ENCODE measurements at regions not wholly inside any gene's neighbourhood (a gene's known extent, or its start where the extent isn't known, plus 50 kb on each side); places are given as distances from the start of the nearest gene placed in this dataset.
A peak's percentile ranks its signal among the peaks of the same experiment; 100 is the strongest.

- Histone ChIP-seq H3K14ac (ENCODE audit: low read length) (no peak overlapping the region), H4K8ac (ENCODE audit: low read depth, low read length) (no peak overlapping the region), H3K23ac (ENCODE audit: low read depth, low read length, poor library complexity) (no peak overlapping the region), H3K4ac (ENCODE audit: low read length) (no peak overlapping the region), H2BK15ac (ENCODE audit: low read length) (no peak overlapping the region), H3K27ac (replicated peaks; ENCODE audit: low read length) (no peak overlapping the region), H4K91ac (ENCODE audit: low read depth, low read length, poor library complexity) (no peak overlapping the region), H3K4me2 (ENCODE audit: insufficient read depth, low read length, poor library complexity, severe bottlenecking) (no peak overlapping the region), H3K18ac (ENCODE audit: low read length) (no peak overlapping the region), H3K4me1 (ENCODE audit: control insufficient read depth in 2 of 2, insufficient read depth in 1 of 2, low read depth in 1 of 2, low read length in 2 of 2) (no peaks in the 10 kb centered on the region), H2BK5ac (ENCODE audit: low read length) (no peak overlapping the region), H2BK12ac (ENCODE audit: low read length) (no peak overlapping the region), H3K36me3 (replicated peaks in 1 of 2; ENCODE audit: control insufficient read depth in 2 of 2, insufficient read depth in 2 of 2, low read length in 2 of 2) (no peaks in the 10 kb centered on the region), H3K9me3 (replicated peaks in 1 of 2; ENCODE audit: control insufficient read depth in 2 of 2, insufficient read depth in 1 of 2, low read depth in 1 of 2, low read length in 2 of 2) (no peaks in the 10 kb centered on the region), H3K27me3 (ENCODE audit: control insufficient read depth in 3 of 3, insufficient read depth in 3 of 3, low read depth in 1 of 3, low read length in 3 of 3) (no peaks in the 10 kb centered on the region), H2AFZ (ENCODE audit: low read length) (no peak overlapping the region), H3K9ac (ENCODE audit: low read depth, low read length, poor library complexity) (no peak overlapping the region), H3K4me3 (ENCODE audit: low read length in 2 of 2) (no peak overlapping the region), H2AK5ac (ENCODE audit: low read depth, low read length) (no peak overlapping the region), H2BK120ac (ENCODE audit: low read depth, low read length) (no peak overlapping the region), H3K79me1 (ENCODE audit: low read depth, low read length) (no peaks in the 10 kb centered on the region)
- DNase-seq (ENCODE audit: low spot score) = no peak
- no CpG with 5 or more reads among the region's 5 CpGs for WGBS, 2 donors (ENCODE audit: extremely low coverage in 2 of 2, insufficient read length in 2 of 2, insufficient replicate concordance in 1 of 2)
Observed at GRCh38 chr2:162929571-162929970, 91.0 kb upstream of the KCNH7 start.

- no peak overlapping the region for H2BK5ac ChIP-seq (ENCODE audit: low read length)
- no peak overlapping the region for H3K4ac ChIP-seq (ENCODE audit: low read length)
Observed at GRCh38 chr2:162928356-162928755, 89.8 kb upstream of the KCNH7 start.

GRCh38 chr2:162926907-162927306 is 88.3 kb upstream of the KCNH7 start:
- no CpG with 5 or more reads among the region's 2 CpGs for WGBS, 2 donors (ENCODE audit: extremely low coverage in 2 of 2, insufficient read length in 2 of 2, insufficient replicate concordance in 1 of 2)
- no peak overlapping the region for H4K91ac ChIP-seq (ENCODE audit: low read depth, low read length, poor library complexity)
- no peaks in the 10 kb centered on the region for H3K4me1 ChIP-seq (ENCODE audit: control insufficient read depth in 2 of 2, insufficient read depth in 1 of 2, low read depth in 1 of 2, low read length in 2 of 2)
- no peak overlapping the region for H3K4me3 ChIP-seq (ENCODE audit: low read length in 2 of 2)
- no peak overlapping the region for H2BK15ac ChIP-seq (ENCODE audit: low read length)
- H3K9me3 ChIP-seq (replicated peaks in 1 of 2; ENCODE audit: control insufficient read depth in 2 of 2, insufficient read depth in 1 of 2, low read depth in 1 of 2, low read length in 2 of 2) = no peaks in the 10 kb centered on the region
- no peak overlapping the region for H3K4me2 ChIP-seq (ENCODE audit: insufficient read depth, low read length, poor library complexity, severe bottlenecking)
- no peak overlapping the region for H3K27ac ChIP-seq (replicated peaks; ENCODE audit: low read length)
- H3K79me1 ChIP-seq (ENCODE audit: low read depth, low read length) = no peaks in the 10 kb centered on the region
- no peak overlapping the region for H3K14ac ChIP-seq (ENCODE audit: low read length)
- no peak for DNase-seq (ENCODE audit: low spot score)
- H3K36me3 ChIP-seq (replicated peaks in 1 of 2; ENCODE audit: control insufficient read depth in 2 of 2, insufficient read depth in 2 of 2, low read length in 2 of 2) = no peaks in the 10 kb centered on the region
- H2BK12ac ChIP-seq (ENCODE audit: low read length) = no peak overlapping the region
- H3K18ac ChIP-seq (ENCODE audit: low read length) = no peak overlapping the region
- H2AK5ac ChIP-seq (ENCODE audit: low read depth, low read length) = no peak overlapping the region
- H3K27me3 ChIP-seq (ENCODE audit: control insufficient read depth in 3 of 3, insufficient read depth in 3 of 3, low read depth in 1 of 3, low read length in 3 of 3) = no peaks in the 10 kb centered on the region
- H3K23ac ChIP-seq (ENCODE audit: low read depth, low read length, poor library complexity) = no peak overlapping the region
- no peak overlapping the region for H2AFZ ChIP-seq (ENCODE audit: low read length)
- H2BK5ac ChIP-seq (ENCODE audit: low read length) = no peak overlapping the region
- H2BK120ac ChIP-seq (ENCODE audit: low read depth, low read length) = no peak overlapping the region
- H4K8ac ChIP-seq (ENCODE audit: low read depth, low read length) = no peak overlapping the region
- no peak overlapping the region for H3K9ac ChIP-seq (ENCODE audit: low read depth, low read length, poor library complexity)
- H3K4ac ChIP-seq (ENCODE audit: low read length) = no peak overlapping the region

More at GRCh38 chr2:162928356-162928755, 89.8 kb upstream of the KCNH7 start:
- H3K18ac ChIP-seq (ENCODE audit: low read length) = no peak overlapping the region
- no peak overlapping the region for H3K27ac ChIP-seq (replicated peaks; ENCODE audit: low read length)
- H2BK15ac ChIP-seq (ENCODE audit: low read length) = no peak overlapping the region
- no peaks in the 10 kb centered on the region for H3K36me3 ChIP-seq (replicated peaks in 1 of 2; ENCODE audit: control insufficient read depth in 2 of 2, insufficient read depth in 2 of 2, low read length in 2 of 2)
- H3K14ac ChIP-seq (ENCODE audit: low read length) = no peak overlapping the region
- H3K9ac ChIP-seq (ENCODE audit: low read depth, low read length, poor library complexity) = no peak overlapping the region
- H4K8ac ChIP-seq (ENCODE audit: low read depth, low read length) = no peak overlapping the region
- DNase-seq (ENCODE audit: low spot score) = no peak
- H2AFZ ChIP-seq (ENCODE audit: low read length) = no peak overlapping the region
- H3K27me3 ChIP-seq (ENCODE audit: control insufficient read depth in 3 of 3, insufficient read depth in 3 of 3, low read depth in 1 of 3, low read length in 3 of 3) = no peaks in the 10 kb centered on the region
- no peak overlapping the region for H2BK12ac ChIP-seq (ENCODE audit: low read length)
- no peak overlapping the region for H2BK120ac ChIP-seq (ENCODE audit: low read depth, low read length)
- WGBS, 2 donors (ENCODE audit: extremely low coverage in 2 of 2, insufficient read length in 2 of 2, insufficient replicate concordance in 1 of 2) = no CpG with 5 or more reads among the region's 2 CpGs
- no peaks in the 10 kb centered on the region for H3K4me1 ChIP-seq (ENCODE audit: control insufficient read depth in 2 of 2, insufficient read depth in 1 of 2, low read depth in 1 of 2, low read length in 2 of 2)
- H3K9me3 ChIP-seq (replicated peaks in 1 of 2; ENCODE audit: control insufficient read depth in 2 of 2, insufficient read depth in 1 of 2, low read depth in 1 of 2, low read length in 2 of 2) = no peaks in the 10 kb centered on the region
- H4K91ac ChIP-seq (ENCODE audit: low read depth, low read length, poor library complexity) = no peak overlapping the region
- no peak overlapping the region for H3K23ac ChIP-seq (ENCODE audit: low read depth, low read length, poor library complexity)
- no peak overlapping the region for H3K4me2 ChIP-seq (ENCODE audit: insufficient read depth, low read length, poor library complexity, severe bottlenecking)
- H3K4me3 ChIP-seq (ENCODE audit: low read length in 2 of 2) = no peak overlapping the region
- no peaks in the 10 kb centered on the region for H3K79me1 ChIP-seq (ENCODE audit: low read depth, low read length)
- no peak overlapping the region for H2AK5ac ChIP-seq (ENCODE audit: low read depth, low read length)

GRCh38 chr2:162926501-162926900 is 87.9 kb upstream of the KCNH7 start:
- Histone ChIP-seq H3K9me3 (replicated peaks in 1 of 2; ENCODE audit: control insufficient read depth in 2 of 2, insufficient read depth in 1 of 2, low read depth in 1 of 2, low read length in 2 of 2) (no peaks in the 10 kb centered on the region), H3K36me3 (replicated peaks in 1 of 2; ENCODE audit: control insufficient read depth in 2 of 2, insufficient read depth in 2 of 2, low read length in 2 of 2) (no peaks in the 10 kb centered on the region), H3K23ac (ENCODE audit: low read depth, low read length, poor library complexity) (no peak overlapping the region), H4K8ac (ENCODE audit: low read depth, low read length) (no peak overlapping the region), H2AFZ (ENCODE audit: low read length) (peak overlapping the region; percentile 10), H3K4ac (ENCODE audit: low read length) (no peak overlapping the region), H2AK5ac (ENCODE audit: low read depth, low read length) (no peak overlapping the region), H3K27me3 (ENCODE audit: control insufficient read depth in 3 of 3, insufficient read depth in 3 of 3, low read depth in 1 of 3, low read length in 3 of 3) (no peaks in the 10 kb centered on the region), H3K79me1 (ENCODE audit: low read depth, low read length) (no peaks in the 10 kb centered on the region), H2BK120ac (ENCODE audit: low read depth, low read length) (no peak overlapping the region), H3K9ac (ENCODE audit: low read depth, low read length, poor library complexity) (no peak overlapping the region), H3K4me1 (ENCODE audit: control insufficient read depth in 2 of 2, insufficient read depth in 1 of 2, low read depth in 1 of 2, low read length in 2 of 2) (no peaks in the 10 kb centered on the region), H2BK15ac (ENCODE audit: low read length) (no peak overlapping the region), H3K18ac (ENCODE audit: low read length) (no peak overlapping the region), H3K4me2 (ENCODE audit: insufficient read depth, low read length, poor library complexity, severe bottlenecking) (no peak overlapping the region), H3K4me3 (ENCODE audit: low read length in 2 of 2) (no peak overlapping the region), H3K27ac (replicated peaks; ENCODE audit: low read length) (no peak overlapping the region), H2BK5ac (ENCODE audit: low read length) (no peak overlapping the region), H3K14ac (ENCODE audit: low read length) (no peak overlapping the region), H4K91ac (ENCODE audit: low read depth, low read length, poor library complexity) (no peak overlapping the region), H2BK12ac (ENCODE audit: low read length) (no peak overlapping the region)
- no CpG with 5 or more reads among the region's 2 CpGs for WGBS, 2 donors (ENCODE audit: extremely low coverage in 2 of 2, insufficient read length in 2 of 2, insufficient replicate concordance in 1 of 2)
- no peak for DNase-seq (ENCODE audit: low spot score)
